Upper lobe of left lung (tissue), 6 donors: ENCODE measurements at regions not wholly inside any gene's neighbourhood (a gene's known extent, or its start where the extent isn't known, plus 50 kb on each side); places are given as distances from the start of the nearest gene placed in this dataset.

Source experiments
- ATAC-seq, 2 donors: fragments of 200-7000 bp; cut with Tn5 transposase; one replicate each; pipeline ENCODE4 v1.9.1; 2022; ENCODE audit warnings: mild to moderate bottlenecking in 2 of 2, moderate library complexity in 2 of 2; ENCODE audit not compliant: low FRiP score in 2 of 2
- DNase-seq, 2 donors: peaks; one replicate each; pipeline ENCODE4 v3.0.0-alpha.2; 2019 to 2020
- H3K27ac ChIP-seq, 4 donors: fragments of 200-600 bp; sonication (generic); one replicate each; pipeline ENCODE4 v1.5.1; 2016 to 2019
- H3K27me3 ChIP-seq, 4 donors: fragments of 200-600 bp; sonication (generic); one replicate each; pipeline ENCODE4 v1.5.1; 2017 to 2019
- H3K36me3 ChIP-seq, 4 donors: fragments of 200-600 bp; sonication (generic); one replicate each; pipeline ENCODE4 v1.5.1; 2016 to 2019
- H3K4me1 ChIP-seq, 4 donors: fragments of 200-600 bp; sonication (generic); one replicate each; pipeline ENCODE4 v1.5.1; 2018 to 2019
- H3K4me3 ChIP-seq, 4 donors: fragments of 200-600 bp; sonication (generic); one replicate each; pipeline ENCODE4 v1.5.1; 2017 to 2019; ENCODE audit warnings: mild to moderate bottlenecking in 2 of 4, moderate library complexity in 1 of 4
- H3K9me3 ChIP-seq, 4 donors: fragments of 200-600 bp; sonication (generic); one replicate each; pipeline ENCODE4 v1.5.1; 2018 to 2019
- CTCF ChIP-seq, 6 experiments: fragments of 450-650 bp in 4 of 6; fragments of 200-600 bp in 2 of 6; sonication (generic) in 2 of 6; IDR thresholded peaks; one replicate each; pipeline ENCODE4 v1.5.1; 2016 to 2019; ENCODE audit warnings: antibody characterized with exemption in 6 of 6
- EP300 ChIP-seq, 4 donors: sonication (generic); formaldehyde crosslinking; IDR thresholded peaks; one replicate each; pipeline ENCODE4 v1.5.1; 2017; ENCODE audit warnings: antibody characterized with exemption in 4 of 4, control low read depth in 2 of 4
- POLR2A ChIP-seq, 4 donors: fragments of 450-650 bp; IDR thresholded peaks; one replicate each; pipeline ENCODE4 v1.5.1; 2016 to 2017; ENCODE audit warnings: antibody characterized with exemption in 4 of 4, mild to moderate bottlenecking in 2 of 4
- POLR2AphosphoS5 ChIP-seq, 2 donors: sonication (generic); formaldehyde crosslinking; IDR thresholded peaks; one replicate each; pipeline ENCODE4 v1.5.1; 2017; ENCODE audit warnings: antibody characterized with exemption in 2 of 2
- WGBS, 2 donors: methylation state at CpG; one replicate each; pipeline ENCODE4 v1.1.5; 2017 to 2018; 5-methylcytosine and 5-hydroxymethylcytosine counted together
- donor health status: DM: no; HTN: no; CAD: no; lungs with moderate emphysema.
- donor health status: DM: no; HTN: yes; CAD: no; lungs with severe emphysema.

- no peak overlapping the region for H3K4me3 ChIP-seq
- no peaks in the 10 kb centered on the region for H3K27me3 ChIP-seq
- no peaks in the 10 kb centered on the region for H3K4me1 ChIP-seq
- H3K9me3 ChIP-seq: no peaks in the 10 kb centered on the region
- H3K36me3 ChIP-seq: no peaks in the 10 kb centered on the region
- TF ChIP-seq EP300 (IDR thresholded peaks at IDR 0.05): no peak
- TF ChIP-seq POLR2A (IDR thresholded peaks at IDR 0.05): no peak
- TF ChIP-seq CTCF (IDR thresholded peaks at IDR 0.05): no peak
- no peak for TF ChIP-seq POLR2AphosphoS5 (IDR thresholded peaks at IDR 0.05)
- DNase-seq (no peak), ATAC-seq (no peak)
- 72 to 79% methylated on average over 2 of the region's 2 CpGs for WGBS, 2 donors
- H3K27ac ChIP-seq: no peak overlapping the region
These were observed 329.1 kb upstream of the GULP1 start for GRCh38 chr2:187962538-187962937.

- Histone ChIP-seq H3K27ac (no peak overlapping the region), H3K27me3 (no peaks in the 10 kb centered on the region), H3K4me1 (no peaks in the 10 kb centered on the region), H3K36me3 (no peaks in the 10 kb centered on the region), H3K4me3 (no peak overlapping the region), H3K9me3 (no peaks in the 10 kb centered on the region)
- TF ChIP-seq CTCF (IDR thresholded peaks at IDR 0.05): no peak
- TF ChIP-seq POLR2AphosphoS5 (IDR thresholded peaks at IDR 0.05): no peak
- no peak for TF ChIP-seq POLR2A (IDR thresholded peaks at IDR 0.05)
- no peak for TF ChIP-seq EP300 (IDR thresholded peaks at IDR 0.05)
- DNase-seq: no peak
- ATAC-seq: no peak
- 87 to 92% methylated on average over 2 of the region's 2 CpGs for WGBS, 2 donors
These were observed 326.9 kb upstream of the GULP1 start for GRCh38 chr2:187964746-187965145.

- no peaks in the 10 kb centered on the region for H3K27me3 ChIP-seq
- ATAC-seq: no peak
- no peak for DNase-seq
- no peaks in the 10 kb centered on the region for H3K4me1 ChIP-seq
- no peak for TF ChIP-seq POLR2AphosphoS5 (IDR thresholded peaks at IDR 0.05)
- no peak for TF ChIP-seq EP300 (IDR thresholded peaks at IDR 0.05)
- whole genome bisulfite sequencing, 2 donors: 55 to 69% methylated on average over 1 of the region's 1 CpG
- H3K27ac ChIP-seq: no peak overlapping the region
- no peaks in the 10 kb centered on the region for H3K36me3 ChIP-seq
- H3K9me3 ChIP-seq: no peaks in the 10 kb centered on the region
- H3K4me3 ChIP-seq: no peak overlapping the region
These were observed 324.8 kb upstream of the GULP1 start for GRCh38 chr2:187966924-187967323.

- H3K27me3 ChIP-seq: no peaks in the 10 kb centered on the region
- no peaks in the 10 kb centered on the region for H3K36me3 ChIP-seq
- no peaks in the 10 kb centered on the region for H3K9me3 ChIP-seq
- H3K4me3 ChIP-seq: no peak overlapping the region
- TF ChIP-seq EP300 (IDR thresholded peaks at IDR 0.05) (no peak), POLR2A (IDR thresholded peaks at IDR 0.05) (no peak), CTCF (IDR thresholded peaks at IDR 0.05) (no peak), POLR2AphosphoS5 (IDR thresholded peaks at IDR 0.05) (no peak)
- DNase-seq: no peak
- 59 to 68% methylated on average over 1 of the region's 1 CpG for WGBS, 2 donors
- ATAC-seq: no peak
- H3K27ac ChIP-seq: no peak overlapping the region
- no peaks in the 10 kb centered on the region for H3K4me1 ChIP-seq
These were observed 319.8 kb upstream of the GULP1 start for GRCh38 chr2:187971893-187972292.

GRCh38 chr2:187976259-187976985 lies 315.3 kb upstream of the GULP1 start:
- H3K4me1 ChIP-seq: no peaks in the 10 kb centered on the region
- 73 to 75% methylated on average over 2 of the region's 2 CpGs for WGBS, 2 donors
- H3K27ac ChIP-seq: no peak overlapping the region
- no peaks in the 10 kb centered on the region for H3K9me3 ChIP-seq
- H3K36me3 ChIP-seq: no peaks in the 10 kb centered on the region
- no peak for TF ChIP-seq CTCF (IDR thresholded peaks at IDR 0.05)
- no peaks in the 10 kb centered on the region for H3K27me3 ChIP-seq
- ATAC-seq: no peak
- H3K4me3 ChIP-seq: no peak overlapping the region
- DNase-seq: no peak
